ENCODE measurements at regions not wholly inside any gene's neighbourhood (a gene's known extent, or its start where the extent isn't known, plus 50 kb on each side); places are given as distances from the start of the nearest gene placed in this dataset.

GRCh38 chr15:81575436-81576123, 201.6 kb upstream of the TMC3 start:
- Histone ChIP-seq H3K4me1 (no peaks in the 10 kb centered on the region), H3K36me3 (no peaks in the 10 kb centered on the region), H3K27ac (no peak overlapping the region), H3K9me3 (no peaks in the 10 kb centered on the region), H3K27me3 (no peaks in the 10 kb centered on the region), H3K4me3 (no peak overlapping the region)
- no peak for ATAC-seq
- 42 to 46% methylated on average over 6 to 7 of the region's 7 CpGs for WGBS, 2 donors (ENCODE audit: low coverage in 1 of 2)
- no peak for TF ChIP-seq POLR2A (IDR thresholded peaks at IDR 0.05)
- TF ChIP-seq EP300 (IDR thresholded peaks at IDR 0.05): no peak
- no peak for TF ChIP-seq CTCF (IDR thresholded peaks at IDR 0.05)
- no peak for TF ChIP-seq POLR2AphosphoS5 (IDR thresholded peaks at IDR 0.05)

- Histone ChIP-seq H3K27me3 (no peaks in the 10 kb centered on the region), H3K27ac (no peak overlapping the region), H3K9me3 (no peaks in the 10 kb centered on the region), H3K4me3 (no peak overlapping the region), H3K36me3 (no peaks in the 10 kb centered on the region), H3K4me1 (no peaks in the 10 kb centered on the region)
- 86 to 88% methylated on average over 9 of the region's 9 CpGs for WGBS, 2 donors (ENCODE audit: low coverage in 1 of 2)
- no peak for ATAC-seq
- TF ChIP-seq POLR2A (IDR thresholded peaks at IDR 0.05) (no peak), CTCF (IDR thresholded peaks at IDR 0.05) (no peak), POLR2AphosphoS5 (IDR thresholded peaks at IDR 0.05) (no peak), EP300 (IDR thresholded peaks at IDR 0.05) (no peak)
These were observed 199.2 kb upstream of the TMC3 start for GRCh38 chr15:81573098-81573746.

GRCh38 chr15:81572190-81572589, 198.2 kb upstream of the TMC3 start:
- Histone ChIP-seq H3K9me3 (no peaks in the 10 kb centered on the region), H3K27me3 (no peaks in the 10 kb centered on the region), H3K4me1 (no peaks in the 10 kb centered on the region), H3K4me3 (no peak overlapping the region), H3K27ac (no peak overlapping the region), H3K36me3 (no peaks in the 10 kb centered on the region)
- no peak for ATAC-seq
- no peak for TF ChIP-seq CTCF (IDR thresholded peaks at IDR 0.05)

- TF ChIP-seq POLR2A (IDR thresholded peaks at IDR 0.05) (no peak), POLR2AphosphoS5 (IDR thresholded peaks at IDR 0.05) (no peak)
- Histone ChIP-seq H3K4me3 (no peak overlapping the region), H3K27me3 (no peaks in the 10 kb centered on the region), H3K9me3 (no peaks in the 10 kb centered on the region), H3K4me1 (no peaks in the 10 kb centered on the region), H3K36me3 (no peaks in the 10 kb centered on the region), H3K27ac (no peak overlapping the region)
- WGBS, 2 donors (ENCODE audit: low coverage in 1 of 2): 65 to 77% methylated on average over 2 to 4 of the region's 4 CpGs
- ATAC-seq: no peak
These were observed 195.5 kb upstream of the TMC3 start for GRCh38 chr15:81569286-81570080.

- ATAC-seq: no peak
- TF ChIP-seq EP300 (IDR thresholded peaks at IDR 0.05) (no peak), POLR2AphosphoS5 (IDR thresholded peaks at IDR 0.05) (no peak), CTCF (IDR thresholded peaks at IDR 0.05) (no peak), POLR2A (IDR thresholded peaks at IDR 0.05) (no peak)
- 79 to 83% methylated on average over 4 of the region's 4 CpGs for WGBS, 2 donors (ENCODE audit: low coverage in 1 of 2)
These were observed 193.9 kb upstream of the TMC3 start for GRCh38 chr15:81567924-81568323.

More at GRCh38 chr15:81567924-81568323, 193.9 kb upstream of the TMC3 start:
- Histone ChIP-seq H3K9me3 (no peaks in the 10 kb centered on the region), H3K4me1 (no peaks in the 10 kb centered on the region), H3K27ac (no peak overlapping the region), H3K27me3 (no peaks in the 10 kb centered on the region), H3K4me3 (no peak overlapping the region), H3K36me3 (no peaks in the 10 kb centered on the region)

Data from gastroesophageal sphincter (tissue), 4 donors.